ENCODE measurements at regions not wholly inside any gene's neighbourhood (a gene's known extent, or its start where the extent isn't known, plus 50 kb on each side); places are given as distances from the start of the nearest gene placed in this dataset.

DNA sequence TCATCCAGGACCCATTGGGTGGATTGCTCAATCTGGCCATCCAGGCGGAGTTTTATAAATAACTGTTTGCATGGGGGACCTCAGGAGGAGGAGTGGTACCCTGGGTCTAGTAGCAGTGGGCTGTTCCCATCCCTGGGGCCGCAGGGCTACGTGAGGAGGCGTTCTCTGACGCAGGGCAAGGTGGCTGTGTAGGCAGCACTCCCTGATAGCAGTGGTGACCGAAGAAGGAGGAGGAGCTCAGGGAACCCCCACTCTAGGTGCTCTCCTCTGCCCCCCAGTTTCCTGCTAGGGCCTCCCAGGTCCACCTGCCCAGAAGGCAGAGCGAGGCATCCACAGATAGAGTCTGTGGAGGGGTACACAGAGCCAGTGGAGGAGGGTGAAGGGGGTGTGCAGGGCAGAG is 64.1 kb downstream of the CCNE1 start:
- TF ChIP-seq CTCF (IDR thresholded peaks at IDR 0.05) (no peak), POLR2A (IDR thresholded peaks at IDR 0.05) (no peak)

All from heart left ventricle (tissue), 13 donors.